Loucy (cell line): ENCODE measurements at regions not wholly inside any gene's neighbourhood (a gene's known extent, or its start where the extent isn't known, plus 50 kb on each side); places are given as distances from the start of the nearest gene placed in this dataset.

Experiments used
- EZH2phosphoT487 ChIP-seq: fragments of 200-600 bp; IDR thresholded peaks from 2 replicates; pipeline ENCODE4 v1.6.1; 2018; ENCODE audit warnings: antibody characterized with exemption, mild to moderate bottlenecking, moderate library complexity, borderline replicate concordance
- TF ChIP-seq, protein P1 (sequence below): fragments of 200-600 bp; sonication (generic); conservative IDR thresholded peaks from 2 replicates; pipeline ENCODE4 v1.5.1; 2014; ENCODE audit warnings: mild to moderate bottlenecking, antibody characterized with exemption, low read length

DNA sequence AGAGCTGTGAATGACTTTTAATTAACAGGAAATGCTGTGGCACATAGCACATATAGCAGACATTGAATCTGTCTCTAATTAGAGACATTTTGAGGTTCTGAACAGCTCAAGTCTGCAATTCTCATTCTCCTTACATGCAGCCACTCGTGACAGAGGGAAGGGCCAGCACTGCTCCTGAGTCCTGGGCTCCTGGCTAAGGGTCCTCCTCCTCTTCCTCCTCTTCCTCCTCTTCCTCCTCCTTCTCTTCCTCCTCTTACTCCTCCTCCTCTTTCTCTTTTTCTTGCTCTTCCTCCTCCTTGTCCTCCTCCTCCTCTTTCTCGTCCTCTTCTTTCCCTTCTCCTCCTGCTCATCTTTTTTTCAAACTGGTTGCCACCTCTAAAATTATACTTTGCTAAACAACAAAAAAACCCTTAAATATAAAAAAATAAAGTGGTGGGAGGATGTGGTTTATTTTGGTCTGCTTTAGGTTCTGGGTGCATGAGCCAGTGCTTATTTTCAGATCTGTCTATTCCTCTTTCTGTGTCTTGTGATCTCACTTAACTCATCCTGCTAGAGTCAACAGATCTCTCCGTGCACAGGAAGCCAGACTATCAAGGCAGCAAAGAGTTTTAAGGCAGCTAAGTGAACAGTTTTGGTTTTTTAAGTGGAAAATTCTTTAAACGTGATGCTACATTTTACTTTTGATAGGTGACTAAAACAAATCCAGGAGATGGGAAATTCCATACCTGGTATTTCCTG, 159.3 kb downstream of the CD83 start:
- TF ChIP-seq, protein P1, sequence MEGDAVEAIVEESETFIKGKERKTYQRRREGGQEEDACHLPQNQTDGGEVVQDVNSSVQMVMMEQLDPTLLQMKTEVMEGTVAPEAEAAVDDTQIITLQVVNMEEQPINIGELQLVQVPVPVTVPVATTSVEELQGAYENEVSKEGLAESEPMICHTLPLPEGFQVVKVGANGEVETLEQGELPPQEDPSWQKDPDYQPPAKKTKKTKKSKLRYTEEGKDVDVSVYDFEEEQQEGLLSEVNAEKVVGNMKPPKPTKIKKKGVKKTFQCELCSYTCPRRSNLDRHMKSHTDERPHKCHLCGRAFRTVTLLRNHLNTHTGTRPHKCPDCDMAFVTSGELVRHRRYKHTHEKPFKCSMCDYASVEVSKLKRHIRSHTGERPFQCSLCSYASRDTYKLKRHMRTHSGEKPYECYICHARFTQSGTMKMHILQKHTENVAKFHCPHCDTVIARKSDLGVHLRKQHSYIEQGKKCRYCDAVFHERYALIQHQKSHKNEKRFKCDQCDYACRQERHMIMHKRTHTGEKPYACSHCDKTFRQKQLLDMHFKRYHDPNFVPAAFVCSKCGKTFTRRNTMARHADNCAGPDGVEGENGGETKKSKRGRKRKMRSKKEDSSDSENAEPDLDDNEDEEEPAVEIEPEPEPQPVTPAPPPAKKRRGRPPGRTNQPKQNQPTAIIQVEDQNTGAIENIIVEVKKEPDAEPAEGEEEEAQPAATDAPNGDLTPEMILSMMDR = no peak
- no peak for TF ChIP-seq EZH2phosphoT487
